Panc1 (cell line): ENCODE measurements at regions not wholly inside any gene's neighbourhood (a gene's known extent, or its start where the extent isn't known, plus 50 kb on each side); places are given as distances from the start of the nearest gene placed in this dataset.

Source experiments
- ATAC-seq: fragments of 200-7000 bp; cut with Tn5 transposase; 2 replicates; pipeline ENCODE4 v1.9.1; 2020; ENCODE audit warnings: mild to moderate bottlenecking, moderate library complexity
- BruUV-seq: library from RNA; stranded (reverse); fragments of 400-500 nt; replicated peaks from 2 replicates; lab custom pipeline; 2021; lab: Mats Ljungman, UMichigan
- CTCF ChIA-PET: fragments of 300-600 bp; sonication (Branson Sonifier 250); formaldehyde crosslinking; loops from one replicate; lab custom pipeline; 2022; ENCODE audit warnings: antibody characterized with exemption; lab: Charles Lee
- POLR2A ChIA-PET: fragments of 300-600 bp; sonication (Branson Sonifier 250); formaldehyde crosslinking; loops from one replicate; lab custom pipeline; 2022; ENCODE audit warnings: antibody characterized with exemption; lab: Charles Lee
- DNase-seq: peaks from one replicate; pipeline ENCODE4 v3.0.0-alpha.2; 2010; ENCODE audit warnings: low read depth, low spot score
- H3K27ac ChIP-seq: 2 replicates; pipeline ENCODE4 v1.5.1; 2011; ENCODE audit warnings: mild to moderate bottlenecking, low read length, inconsistent platforms
- H3K27me3 ChIP-seq: fragments of 200-500 bp; sonication (Bioruptor generic); 2 replicates; pipeline ENCODE4 v1.6.0; 2014; ENCODE audit warnings: low read length, inconsistent platforms; ENCODE audit not compliant: control insufficient read depth, insufficient read depth
- H3K36me3 ChIP-seq: fragments of 200-500 bp; sonication (Bioruptor generic); 2 replicates; pipeline ENCODE4 v1.5.1; 2014; ENCODE audit warnings: inconsistent platforms, mild to moderate bottlenecking, low read length, moderate library complexity; ENCODE audit not compliant: control insufficient read depth, insufficient read depth
- H3K4me1 ChIP-seq: 2 replicates; pipeline ENCODE4 v1.5.1; 2011; ENCODE audit warnings: inconsistent platforms, mild to moderate bottlenecking, low read length, moderate library complexity; ENCODE audit not compliant: control insufficient read depth, insufficient read depth
- H3K4me3 ChIP-seq, 2 experiments: 2 replicates each; pipeline ENCODE4 v1.5.1; 2011 to 2012; ENCODE audit warnings: low read depth in 2 of 2, low read length in 2 of 2, mild to moderate bottlenecking in 2 of 2, inconsistent platforms in 1 of 2, moderate library complexity in 1 of 2
- H3K9me3 ChIP-seq: fragments of 200-500 bp; sonication (Bioruptor generic); 2 replicates; pipeline ENCODE4 v1.5.1; 2014; ENCODE audit warnings: low read depth, mild to moderate bottlenecking, inconsistent platforms, low read length, moderate library complexity; ENCODE audit not compliant: control insufficient read depth, insufficient read depth
- POLR2AphosphoS5 ChIP-seq: IDR thresholded peaks from 2 replicates; pipeline ENCODE4 v1.6.1; 2012; ENCODE audit warnings: mild to moderate bottlenecking, low read depth, low read length, moderate library complexity
- REST ChIP-seq, 2 experiments: IDR thresholded peaks; 2 replicates each; pipeline ENCODE4 v1.6.1; 2011 to 2012; ENCODE audit warnings: low read depth in 2 of 2, control low read depth in 1 of 2, low read length in 1 of 2, mild to moderate bottlenecking in 1 of 2, moderate library complexity in 1 of 2; ENCODE audit not compliant: insufficient read depth in 1 of 2
- SIN3A ChIP-seq: IDR thresholded peaks from 2 replicates; pipeline ENCODE4 v1.6.1; 2012; ENCODE audit warnings: low read depth, mild to moderate bottlenecking, low read length, moderate library complexity, borderline replicate concordance; ENCODE audit not compliant: insufficient read depth
- TCF7L2 ChIP-seq: IDR thresholded peaks from 2 replicates; pipeline ENCODE4 v1.6.1; 2011; ENCODE audit warnings: mild to moderate bottlenecking, low read depth, low read length, inconsistent platforms
- in situ Hi-C: cut with HindIII; loops from 2 replicates; pipeline ENCODE4 v1.10.0; 2016; ENCODE audit warnings: low sequenced_read_pairs, low pct_unique_long_range_greater_than_20kb
- intact Hi-C: fragments of 100-400 bp; cut with micrococcal nuclease; formaldehyde crosslinking; loops from one replicate; pipeline ENCODE4 v1.10.0; 2022; ENCODE audit not compliant: unreplicated experiment
- TF ChIP-seq, protein P1 (sequence below): fragments of 450-650 bp; IDR thresholded peaks from 2 replicates; pipeline ENCODE4 v1.5.1; 2017; ENCODE audit warnings: mild to moderate bottlenecking

GRCh38 chr3:150168698-150169097 is 198.0 kb upstream of the PFN2 start:
- in situ Hi-C loops (no loop called here), intact Hi-C loops (no loop called here)
- BruUV-seq = no TSS peak
- ChIA-PET CTCF (no interaction called here), POLR2A (no interaction called here)
- H3K4me1 ChIP-seq = no peaks in the 10 kb centered on the region
- H3K27ac ChIP-seq = no peak overlapping the region
- TF ChIP-seq TCF7L2 (no peak), REST (IDR thresholded peaks at IDR 0.05; ENCODE audit: insufficient read depth in 1 of 2, low read depth in 2 of 2, low read length in 1 of 2) (no peak), POLR2AphosphoS5 (no peak)
- ATAC-seq = no peak
- no peaks in the 10 kb centered on the region for H3K36me3 ChIP-seq
- H3K27me3 ChIP-seq = no peaks in the 10 kb centered on the region
- H3K9me3 ChIP-seq = no peaks in the 10 kb centered on the region
- no peak overlapping the region for H3K4me3 ChIP-seq
- DNase-seq = no peak

DNA sequence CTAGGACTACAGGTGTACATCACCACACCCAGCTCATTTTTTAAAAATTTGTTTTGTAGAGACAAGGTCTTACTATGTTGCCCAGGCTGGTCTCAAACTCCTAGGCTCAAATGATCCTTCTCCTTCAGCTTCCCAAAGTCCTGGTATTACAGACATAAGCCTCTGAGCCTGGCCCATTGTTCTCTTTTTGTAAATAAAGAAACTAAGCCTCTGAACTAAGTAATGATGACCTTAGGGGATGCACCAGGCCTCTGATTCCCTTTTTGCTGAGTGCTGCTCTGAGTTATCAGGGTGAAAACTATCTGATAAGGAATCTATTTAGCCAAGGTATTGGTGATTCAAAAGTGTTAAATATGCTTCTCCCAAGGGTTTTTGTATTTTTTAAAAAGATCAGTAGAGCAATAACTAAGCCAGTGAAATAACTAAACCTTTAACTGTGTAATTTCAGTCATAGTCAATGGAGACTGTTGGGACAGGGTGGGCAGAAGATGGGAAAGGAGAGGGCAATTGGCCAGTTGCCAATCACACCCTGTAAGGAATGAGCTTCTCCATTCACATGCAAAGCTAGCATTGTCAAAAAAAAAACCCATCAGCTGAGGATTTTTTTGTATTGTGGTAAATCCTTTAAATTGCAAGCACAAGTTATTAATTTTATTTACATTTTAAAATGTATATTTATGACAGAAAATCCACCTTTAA is 194.8 kb upstream of the PFN2 start:
- Histone ChIP-seq H3K27me3 (no peaks in the 10 kb centered on the region), H3K9me3 (no peaks in the 10 kb centered on the region), H3K36me3 (no peaks in the 10 kb centered on the region), H3K4me1 (no peaks in the 10 kb centered on the region), H3K27ac (no peak overlapping the region), H3K4me3 (no peak overlapping the region)
- ChIA-PET CTCF (no interaction called here), POLR2A (no interaction called here)
- ATAC-seq (no peak), DNase-seq (no peak)
- BruUV-seq = no TSS peak
- in situ Hi-C loops = no loop called here
- intact Hi-C loops = no loop called here
- TF ChIP-seq, protein P1, sequence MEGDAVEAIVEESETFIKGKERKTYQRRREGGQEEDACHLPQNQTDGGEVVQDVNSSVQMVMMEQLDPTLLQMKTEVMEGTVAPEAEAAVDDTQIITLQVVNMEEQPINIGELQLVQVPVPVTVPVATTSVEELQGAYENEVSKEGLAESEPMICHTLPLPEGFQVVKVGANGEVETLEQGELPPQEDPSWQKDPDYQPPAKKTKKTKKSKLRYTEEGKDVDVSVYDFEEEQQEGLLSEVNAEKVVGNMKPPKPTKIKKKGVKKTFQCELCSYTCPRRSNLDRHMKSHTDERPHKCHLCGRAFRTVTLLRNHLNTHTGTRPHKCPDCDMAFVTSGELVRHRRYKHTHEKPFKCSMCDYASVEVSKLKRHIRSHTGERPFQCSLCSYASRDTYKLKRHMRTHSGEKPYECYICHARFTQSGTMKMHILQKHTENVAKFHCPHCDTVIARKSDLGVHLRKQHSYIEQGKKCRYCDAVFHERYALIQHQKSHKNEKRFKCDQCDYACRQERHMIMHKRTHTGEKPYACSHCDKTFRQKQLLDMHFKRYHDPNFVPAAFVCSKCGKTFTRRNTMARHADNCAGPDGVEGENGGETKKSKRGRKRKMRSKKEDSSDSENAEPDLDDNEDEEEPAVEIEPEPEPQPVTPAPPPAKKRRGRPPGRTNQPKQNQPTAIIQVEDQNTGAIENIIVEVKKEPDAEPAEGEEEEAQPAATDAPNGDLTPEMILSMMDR = no peak
- TF ChIP-seq POLR2AphosphoS5 = no peak

DNA sequence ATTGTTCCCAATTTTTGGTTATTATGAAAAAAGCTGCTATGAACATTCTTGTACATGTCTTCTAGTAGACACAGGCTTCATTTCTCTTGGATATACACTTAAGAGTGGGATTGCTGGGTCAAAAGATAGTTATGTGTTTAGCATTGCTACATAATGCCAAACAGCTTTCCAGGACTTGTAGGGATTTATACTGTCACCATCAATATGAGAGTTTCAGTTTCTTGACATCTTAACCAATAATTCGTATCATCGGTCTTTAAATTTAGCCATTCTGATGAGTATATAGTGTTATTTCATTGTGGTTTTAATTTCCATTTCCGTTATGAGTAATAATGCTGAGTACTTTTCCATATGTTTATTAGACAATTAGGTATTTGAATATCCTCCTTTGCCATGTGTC is 190.3 kb upstream of the PFN2 start:
- no peak overlapping the region for H3K4me3 ChIP-seq
- no peak overlapping the region for H3K27ac ChIP-seq
- CTCF ChIA-PET = interaction anchor here (0.9 kb wide), 1 partner anchor 248 kb away, joined by 12 read pairs; no protein-coding TSS in a partner anchor
- H3K4me1 ChIP-seq = no peaks in the 10 kb centered on the region
- BruUV-seq = no TSS peak
- H3K9me3 ChIP-seq = no peaks in the 10 kb centered on the region
- intact Hi-C loops = no loop called here
- TF ChIP-seq REST (IDR thresholded peaks at IDR 0.05; ENCODE audit: insufficient read depth in 1 of 2, low read depth in 2 of 2, low read length in 1 of 2) (no peak), TCF7L2 (no peak), SIN3A (no peak), POLR2AphosphoS5 (no peak)
- TF ChIP-seq, protein P1 = no peak
- no peaks in the 10 kb centered on the region for H3K36me3 ChIP-seq
- ATAC-seq = no peak
- POLR2A ChIA-PET = no interaction called here
- no peak for DNase-seq
- in situ Hi-C loops = no loop called here
- H3K27me3 ChIP-seq = no peaks in the 10 kb centered on the region
